Sigmoid colon (tissue), 6 donors: ENCODE measurements at regions not wholly inside any gene's neighbourhood (a gene's known extent, or its start where the extent isn't known, plus 50 kb on each side); places are given as distances from the start of the nearest gene placed in this dataset.

ENCODE experiments used
- DNase-seq: peaks from one replicate; pipeline ENCODE4 v3.0.0-alpha.2; 2019
- H3K27ac ChIP-seq, 4 donors: fragments of 200-600 bp; sonication (generic); one replicate each; pipeline ENCODE4 v1.5.1; 2016 to 2019; ENCODE audit warnings: mild to moderate bottlenecking in 1 of 4
- H3K27me3 ChIP-seq, 3 donors: fragments of 200-600 bp; sonication (generic); one replicate each; pipeline ENCODE4 v1.5.1; 2019; ENCODE audit warnings: mild to moderate bottlenecking in 1 of 3
- H3K36me3 ChIP-seq, 4 donors: fragments of 200-600 bp; sonication (generic); one replicate each; pipeline ENCODE4 v1.5.1; 2016 to 2019
- H3K4me1 ChIP-seq, 4 donors: fragments of 200-600 bp; sonication (generic); one replicate each; pipeline ENCODE4 v1.5.1; 2017 to 2019
- H3K4me3 ChIP-seq, 4 donors: fragments of 200-600 bp; sonication (generic); one replicate each; pipeline ENCODE4 v1.5.1; 2017 to 2019; ENCODE audit warnings: mild to moderate bottlenecking in 2 of 4, moderate library complexity in 1 of 4
- H3K9me3 ChIP-seq, 4 donors: fragments of 200-600 bp in 3 of 4; sonication (generic) in 3 of 4; one replicate each; pipeline versions ENCODE4 v1.5.1 to v1.6.1; 2013 to 2019
- CTCF ChIP-seq, 4 experiments: fragments of 450-650 bp in 3 of 4; fragments of 200-600 bp in 1 of 4; IDR thresholded peaks; one replicate each; pipeline ENCODE4 v1.5.1; 2016 to 2019; ENCODE audit warnings: antibody characterized with exemption in 4 of 4, mild to moderate bottlenecking in 3 of 4, moderate library complexity in 2 of 4
- EP300 ChIP-seq, 4 donors: sonication (generic); formaldehyde crosslinking; IDR thresholded peaks; one replicate each; pipeline ENCODE4 v1.6.1; 2017; ENCODE audit warnings: antibody characterized with exemption in 4 of 4
- POLR2A ChIP-seq, 2 donors: fragments of 450-650 bp; IDR thresholded peaks; one replicate each; pipeline ENCODE4 v1.6.1; 2016; ENCODE audit warnings: antibody characterized with exemption in 2 of 2, mild to moderate bottlenecking in 2 of 2, moderate library complexity in 2 of 2
- POLR2AphosphoS5 ChIP-seq, 4 donors: sonication (generic); formaldehyde crosslinking; IDR thresholded peaks; one replicate each; pipeline ENCODE4 v1.6.1; 2017; ENCODE audit warnings: antibody characterized with exemption in 4 of 4
- WGBS, 2 donors: extraction: QIAGEN DNeasy Blood & Tissue Kit; methylation state at CpG; one replicate each; pipeline ENCODE4 v1.1.7; 2013; 5-methylcytosine and 5-hydroxymethylcytosine counted together
- intact Hi-C: fragments of 100-400 bp; cut with DNase I; formaldehyde crosslinking; loops from one replicate; pipeline ENCODE4 v1.15.1; 2023
- donor health status: healthy with polysubstance abuse.
- donor health status: healthy.

GRCh38 chr13:66037096-66037495 lies 1193.0 kb downstream of the PCDH9 start:
- Histone ChIP-seq H3K27ac (no peak overlapping the region), H3K4me3 (no peak overlapping the region), H3K9me3 (no peaks in the 10 kb centered on the region), H3K36me3 (no peaks in the 10 kb centered on the region), H3K27me3 (no peaks in the 10 kb centered on the region), H3K4me1 (no peaks in the 10 kb centered on the region)
- WGBS, 2 donors: 34 to 77% methylated on average over 2 of the region's 2 CpGs
- no peak for DNase-seq
- TF ChIP-seq POLR2AphosphoS5 (IDR thresholded peaks at IDR 0.05) (no peak), EP300 (IDR thresholded peaks at IDR 0.05) (no peak), POLR2A (IDR thresholded peaks at IDR 0.05) (no peak), CTCF (IDR thresholded peaks at IDR 0.05) (no peak)
- intact Hi-C loops: no loop called here

GRCh38 chr13:66036636-66037035 lies 1193.5 kb downstream of the PCDH9 start:
- DNase-seq: no peak
- WGBS, 2 donors: 19 to 50% methylated on average over 2 of the region's 2 CpGs
- Histone ChIP-seq H3K27me3 (no peaks in the 10 kb centered on the region), H3K9me3 (no peaks in the 10 kb centered on the region), H3K4me1 (no peaks in the 10 kb centered on the region), H3K27ac (no peak overlapping the region), H3K36me3 (no peaks in the 10 kb centered on the region), H3K4me3 (no peak overlapping the region)
- intact Hi-C loops: no loop called here
- TF ChIP-seq EP300 (IDR thresholded peaks at IDR 0.05) (no peak), POLR2A (IDR thresholded peaks at IDR 0.05) (no peak), CTCF (IDR thresholded peaks at IDR 0.05) (no peak), POLR2AphosphoS5 (IDR thresholded peaks at IDR 0.05) (no peak)

GRCh38 chr13:66036024-66036614 lies 1194.0 kb downstream of the PCDH9 start:
- Histone ChIP-seq H3K9me3 (no peaks in the 10 kb centered on the region), H3K4me3 (no peak overlapping the region), H3K4me1 (no peaks in the 10 kb centered on the region), H3K27me3 (no peaks in the 10 kb centered on the region), H3K36me3 (no peaks in the 10 kb centered on the region), H3K27ac (no peak overlapping the region)
- intact Hi-C loops: no loop called here
- TF ChIP-seq POLR2AphosphoS5 (IDR thresholded peaks at IDR 0.05): no peak
- 10 to 66% methylated on average over 2 of the region's 2 CpGs for WGBS, 2 donors
- DNase-seq: no peak

GRCh38 chr13:66033924-66034323 lies 1196.2 kb downstream of the PCDH9 start:
- TF ChIP-seq CTCF (IDR thresholded peaks at IDR 0.05): no peak
- TF ChIP-seq EP300 (IDR thresholded peaks at IDR 0.05): no peak
- TF ChIP-seq POLR2AphosphoS5 (IDR thresholded peaks at IDR 0.05): no peak
- TF ChIP-seq POLR2A (IDR thresholded peaks at IDR 0.05): no peak
- Histone ChIP-seq H3K4me1 (no peaks in the 10 kb centered on the region), H3K27me3 (no peaks in the 10 kb centered on the region), H3K36me3 (no peaks in the 10 kb centered on the region), H3K27ac (no peak overlapping the region), H3K4me3 (no peak overlapping the region), H3K9me3 (no peaks in the 10 kb centered on the region)
- intact Hi-C loops: no loop called here
- DNase-seq: no peak
- WGBS, 2 donors: 75 to 82% methylated on average over 1 of the region's 1 CpG

- Histone ChIP-seq H3K9me3 (no peaks in the 10 kb centered on the region), H3K27ac (no peak overlapping the region), H3K4me1 (no peaks in the 10 kb centered on the region), H3K4me3 (no peak overlapping the region), H3K36me3 (no peaks in the 10 kb centered on the region), H3K27me3 (no peaks in the 10 kb centered on the region)
- intact Hi-C loops: no loop called here
- 18 to 57% methylated on average over 1 of the region's 1 CpG for WGBS, 2 donors
- TF ChIP-seq POLR2A (IDR thresholded peaks at IDR 0.05): no peak
- no peak for TF ChIP-seq CTCF (IDR thresholded peaks at IDR 0.05)
- TF ChIP-seq POLR2AphosphoS5 (IDR thresholded peaks at IDR 0.05): no peak
- no peak for TF ChIP-seq EP300 (IDR thresholded peaks at IDR 0.05)
- DNase-seq: no peak
Measured at GRCh38 chr13:66021846-66022245, 1208.3 kb downstream of the PCDH9 start.
